GM18867 (cell line): ENCODE measurements at regions not wholly inside any gene's neighbourhood (a gene's known extent, or its start where the extent isn't known, plus 50 kb on each side); places are given as distances from the start of the nearest gene placed in this dataset.
"Not testable (repeated sequence)": the region's sequence is repeated elsewhere in the genome, so short reads cannot be mapped to it uniquely, and the experiment has no call there.

Experiments used
- ATAC-seq: cut with Tn5 transposase; IDR thresholded peaks from one replicate; pipeline ENCODE4 v1.9.1; 2021; ENCODE audit warnings: mild to moderate bottlenecking, moderate library complexity; ENCODE audit not compliant: unreplicated experiment

DNA sequence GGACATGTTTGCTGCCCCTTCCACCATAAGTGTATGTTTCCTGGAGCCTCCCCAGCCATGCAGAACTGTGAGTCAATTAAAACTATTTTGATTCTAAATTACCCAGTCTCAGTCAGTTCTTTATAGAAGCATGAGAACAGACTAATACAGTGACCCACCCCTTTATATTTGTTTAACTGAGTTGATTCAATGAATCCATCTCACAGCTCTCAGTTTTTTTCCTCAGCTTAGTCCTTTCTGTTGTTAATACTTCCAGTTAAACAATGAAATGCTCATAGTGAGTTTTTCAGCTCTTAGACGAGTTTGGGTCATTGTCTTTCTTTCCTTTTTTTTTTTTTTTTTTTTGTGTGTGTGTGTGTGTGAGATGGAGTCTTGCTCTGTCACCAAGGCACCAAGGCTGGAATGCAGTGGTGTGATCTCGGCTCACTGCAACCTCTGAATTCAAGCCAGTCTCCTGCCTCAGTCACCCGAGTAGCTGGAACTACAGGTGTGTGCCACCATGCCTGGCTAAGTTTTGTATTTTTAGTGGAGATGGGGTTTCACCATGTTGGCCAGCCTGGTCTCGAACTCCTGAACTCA, 627.4 kb downstream of the SPATA31A7 start:
- ATAC-seq: not testable (repeated sequence)

DNA sequence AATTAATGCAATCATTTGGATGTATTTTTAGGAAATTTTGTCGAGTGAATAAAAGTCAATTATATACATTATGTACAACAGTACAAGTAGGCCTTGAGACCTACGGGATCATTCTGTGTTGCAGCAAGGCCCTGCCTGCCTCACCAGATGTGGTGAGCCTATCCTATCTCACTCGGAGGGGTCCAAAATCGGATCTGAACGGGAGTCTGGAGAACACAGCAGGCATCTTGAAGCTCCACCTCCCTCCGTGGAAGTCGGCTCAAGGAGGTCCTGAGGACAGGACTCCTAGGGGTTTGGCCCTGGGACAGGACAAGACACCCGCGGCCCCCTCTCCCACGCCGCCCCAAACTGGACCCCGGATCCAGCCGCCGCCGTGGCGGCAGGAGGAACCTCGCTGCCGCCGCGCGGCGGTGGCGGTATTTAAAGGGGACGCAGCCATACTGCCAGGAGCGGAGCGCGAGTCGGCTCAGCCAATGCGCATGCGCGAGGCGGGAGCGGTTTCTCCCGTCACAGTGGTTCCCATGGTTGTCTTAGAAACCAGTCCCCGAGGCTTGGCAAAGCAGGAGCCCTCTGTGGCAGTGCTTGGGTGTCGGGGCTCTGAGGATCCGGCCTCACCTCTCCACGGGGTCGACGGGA, 663.9 kb downstream of the SPATA31A7 start:
- ATAC-seq: peak; percentile 81

DNA sequence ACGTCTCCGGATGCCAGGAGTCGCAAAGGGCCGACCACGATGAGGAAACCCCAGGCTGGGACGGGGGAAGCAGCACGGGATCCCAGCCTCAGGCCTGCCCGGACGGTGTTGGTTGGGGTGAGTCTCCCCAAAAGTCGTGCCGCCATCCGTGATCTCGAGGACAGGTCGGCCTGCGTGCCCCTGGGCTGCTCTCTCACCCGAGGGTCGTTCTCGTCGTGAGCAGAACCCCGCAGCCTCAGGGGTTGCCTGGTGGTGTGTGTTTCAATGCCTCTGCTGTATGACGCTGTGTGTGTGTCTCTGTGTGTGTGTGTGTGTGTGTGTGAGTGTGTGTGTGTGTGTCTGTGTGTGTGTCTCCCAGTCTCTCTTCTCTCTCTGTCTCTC, 664.4 kb downstream of the SPATA31A7 start:
- not testable (repeated sequence) for ATAC-seq

DNA sequence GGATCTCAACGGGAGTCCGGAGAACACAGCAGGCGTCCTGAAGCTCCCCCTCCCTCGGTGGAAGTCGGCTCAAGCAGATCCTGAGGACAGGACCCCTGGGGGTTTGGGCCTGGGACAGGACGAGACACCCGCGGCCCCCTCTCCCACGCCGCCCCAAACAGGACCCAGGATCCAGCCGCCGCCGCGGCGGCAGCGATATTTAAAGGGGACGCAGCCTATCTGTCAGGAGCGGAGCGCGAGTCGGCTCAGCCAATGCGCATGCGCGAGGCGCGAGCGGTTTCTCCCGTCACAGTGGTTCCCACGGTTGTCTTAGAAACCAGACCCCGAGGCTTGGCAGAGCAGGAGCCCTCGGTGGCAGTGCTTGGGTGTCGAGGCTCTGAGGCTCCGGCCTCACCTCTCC, 666.4 kb downstream of the SPATA31A7 start:
- peak; percentile 75 for ATAC-seq

DNA sequence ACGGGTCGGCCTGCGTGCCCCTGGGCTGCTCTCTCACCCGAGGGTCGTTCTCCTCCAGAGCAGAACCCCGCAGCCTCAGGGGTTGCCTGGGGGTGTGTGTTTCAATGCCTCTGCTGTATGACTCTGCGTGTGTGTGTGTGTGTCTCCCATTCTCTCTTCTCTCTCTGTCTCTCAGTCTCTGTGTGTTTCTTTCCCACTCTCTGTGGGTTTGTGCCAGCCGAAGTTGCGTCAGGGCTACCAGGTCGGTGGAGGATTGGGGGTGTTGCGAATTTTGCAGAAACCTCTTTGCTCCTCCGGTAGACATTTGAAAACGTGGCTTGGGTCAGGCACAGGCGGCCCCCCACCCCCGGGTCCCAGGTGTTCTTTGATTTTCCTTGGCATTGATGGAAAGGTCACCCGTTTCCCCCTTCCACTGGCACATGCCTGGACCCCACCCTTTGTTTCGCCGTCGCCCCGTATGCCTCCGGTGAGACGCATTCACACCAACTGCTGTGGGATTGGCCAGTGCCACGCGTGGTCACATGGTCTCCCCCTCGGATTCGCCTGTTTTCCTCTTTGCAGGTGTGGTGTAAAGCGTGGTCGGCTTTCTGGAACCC, 667.1 kb downstream of the SPATA31A7 start:
- not testable (repeated sequence) for ATAC-seq

DNA sequence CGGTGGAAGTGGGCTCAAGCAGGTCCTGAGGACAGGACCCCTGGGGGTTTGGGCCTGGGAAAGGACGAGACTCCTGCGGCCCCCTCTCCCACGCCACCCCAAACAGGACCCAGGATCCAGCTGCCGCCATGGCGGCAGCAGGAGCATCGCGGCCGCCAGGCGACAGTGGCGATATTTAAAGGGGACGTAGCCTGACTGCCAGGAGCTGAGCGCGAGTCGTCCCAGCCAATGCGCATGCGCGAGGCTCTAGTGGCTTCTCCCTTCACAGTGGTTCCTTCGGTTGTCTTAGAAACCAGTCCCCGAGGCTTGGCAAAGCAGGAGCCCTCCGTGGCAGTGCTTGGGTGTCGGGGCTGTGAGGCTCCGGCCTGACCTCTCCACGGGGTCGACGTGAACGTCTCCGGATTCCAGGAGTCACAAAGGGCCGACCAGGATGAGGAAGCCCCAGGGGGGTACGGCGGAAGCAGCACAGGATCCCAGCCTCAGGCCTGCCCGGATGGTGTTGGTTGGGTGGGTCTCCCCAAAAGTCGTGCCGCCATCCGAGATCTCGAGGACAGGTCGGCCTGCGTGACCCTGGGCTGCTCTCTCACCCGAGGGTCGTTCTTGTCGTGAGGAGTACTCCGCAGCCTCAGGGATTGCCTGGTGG, 668.0 kb downstream of the SPATA31A7 start:
- peak; percentile 88 for ATAC-seq

DNA sequence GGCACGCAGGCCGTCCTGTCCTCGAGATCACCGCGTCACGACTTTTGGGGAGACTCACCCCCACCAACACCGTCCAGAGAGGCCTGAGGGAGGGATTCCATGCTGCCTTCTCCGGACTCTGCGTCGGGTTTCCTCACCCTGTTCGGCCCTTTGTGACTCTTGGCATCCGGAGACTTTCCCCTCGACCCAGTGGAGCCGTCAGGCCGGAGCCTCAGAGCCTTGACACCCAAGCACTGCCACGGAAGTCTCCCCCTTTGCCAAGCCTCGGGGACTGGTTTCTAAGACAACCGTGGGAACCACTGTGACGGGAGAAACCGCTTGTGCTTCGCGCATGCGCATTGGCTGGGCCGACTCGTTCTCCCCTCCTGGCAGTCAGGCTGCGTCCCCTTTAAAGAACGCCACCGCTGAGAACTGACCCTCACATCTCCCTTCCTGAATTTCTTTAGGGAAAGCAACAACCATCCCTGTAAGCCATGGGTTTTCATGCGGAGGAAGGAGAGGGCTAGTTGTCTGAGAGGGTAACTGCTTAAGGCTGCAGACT, 672.7 kb downstream of the SPATA31A7 start:
- not testable (repeated sequence) for ATAC-seq

DNA sequence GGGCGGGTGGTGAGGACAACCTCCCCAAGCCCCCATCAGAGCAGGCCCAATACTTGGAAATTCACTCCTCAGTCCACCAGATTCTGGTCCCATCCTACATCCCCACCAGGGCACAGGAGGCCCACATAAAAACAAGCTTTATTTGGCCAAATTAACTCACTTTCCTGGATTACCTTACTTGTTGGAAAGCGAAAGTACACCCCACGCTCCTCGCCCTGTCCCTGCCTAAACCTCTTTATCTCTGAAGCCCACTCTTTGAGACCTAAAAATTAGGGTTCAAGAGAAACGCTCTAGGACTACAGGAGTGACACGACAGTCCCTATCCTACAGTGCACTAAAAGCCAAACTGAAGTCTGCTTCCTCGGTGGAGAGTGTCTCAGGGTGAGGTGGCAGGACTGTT, 674.6 kb downstream of the SPATA31A7 start:
- ATAC-seq: not testable (repeated sequence)

DNA sequence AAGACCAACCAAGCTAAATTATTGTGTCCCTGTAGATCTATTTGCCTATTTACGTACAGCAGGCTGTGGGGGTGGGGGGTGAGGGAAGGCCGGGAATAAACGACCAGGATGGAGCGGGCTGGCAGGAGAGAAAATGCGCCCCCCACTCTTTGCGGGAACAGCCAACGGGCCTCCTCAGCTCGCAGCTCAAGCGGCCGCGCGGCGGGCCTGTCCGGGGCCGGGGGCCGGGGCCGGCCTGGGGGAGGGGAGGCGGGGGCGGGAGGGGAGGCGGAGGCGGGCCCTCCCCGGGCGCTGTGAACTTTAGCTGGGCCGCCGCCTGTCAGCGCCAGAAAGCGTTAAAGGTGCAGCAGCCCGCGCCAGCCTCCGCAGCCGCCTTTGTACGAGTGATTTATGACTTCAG, 679.1 kb downstream of the SPATA31A7 start:
- not testable (repeated sequence) for ATAC-seq

DNA sequence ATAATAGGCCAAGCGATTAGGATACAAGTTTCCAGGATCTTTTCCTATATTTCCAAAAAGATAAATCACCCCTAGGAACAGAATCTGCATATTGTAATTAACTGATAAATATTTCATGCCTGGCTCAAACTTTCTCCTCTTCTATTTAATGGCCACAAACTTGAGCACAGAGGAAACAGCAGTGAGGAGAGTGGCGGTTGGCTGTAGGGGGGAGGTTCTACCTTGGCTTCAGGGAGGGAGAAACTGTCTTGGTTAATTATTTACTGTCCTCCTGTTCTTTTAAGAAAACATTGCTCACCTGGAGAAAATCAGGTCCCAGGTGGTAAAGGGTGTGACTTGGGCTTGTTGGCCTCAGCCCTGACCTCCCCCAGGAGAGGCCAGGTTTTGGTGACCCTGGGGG, 682.5 kb downstream of the SPATA31A7 start:
- ATAC-seq: not testable (repeated sequence)
